D341Med (cell line): ENCODE measurements at regions not wholly inside any gene's neighbourhood (a gene's known extent, or its start where the extent isn't known, plus 50 kb on each side); places are given as distances from the start of the nearest gene placed in this dataset.
"Not testable (repeated sequence)": the region's sequence is repeated elsewhere in the genome, so short reads cannot be mapped to it uniquely, and the experiment has no call there.

Source experiments
- DNase-seq: peaks from one replicate; pipeline ENCODE4 v3.0.0; 2012; ENCODE audit warnings: low spot score

- DNase-seq, result no peak
Measured at GRCh38 chr7:54116956-54117355, 425.2 kb upstream of the VSTM2A start.

GRCh38 chr7:54129035-54129434, 413.1 kb upstream of the VSTM2A start:
- DNase-seq, result no peak

- no peak for DNase-seq
Measured at GRCh38 chr7:54141576-54141975, 400.6 kb upstream of the VSTM2A start.

DNA sequence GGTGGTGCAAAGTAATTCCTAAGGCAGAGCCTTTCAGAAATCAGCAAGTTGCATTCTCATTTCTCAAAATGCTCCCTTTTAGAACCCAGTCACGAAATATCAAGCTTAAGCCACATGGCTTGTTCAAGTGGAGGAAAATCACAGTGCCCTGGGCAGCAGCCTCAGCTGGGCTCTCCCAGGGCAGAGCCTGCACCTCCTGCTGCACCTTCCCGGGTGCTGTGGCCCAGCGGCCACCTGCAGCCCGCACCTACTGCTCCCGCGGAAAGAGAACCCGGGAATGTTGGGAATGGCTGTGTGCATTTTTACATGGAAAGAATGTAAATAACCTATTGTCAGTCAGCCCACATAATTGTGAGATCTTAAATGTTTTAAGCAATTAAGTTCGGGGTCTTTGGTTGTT, 396.5 kb upstream of the VSTM2A start:
- peak; percentile 18 for DNase-seq

GRCh38 chr7:54153462-54153861, 388.7 kb upstream of the VSTM2A start:
- DNase-seq, result no peak

GRCh38 chr7:54159088-54159487, 383.1 kb upstream of the VSTM2A start:
- DNase-seq, result no peak

DNA sequence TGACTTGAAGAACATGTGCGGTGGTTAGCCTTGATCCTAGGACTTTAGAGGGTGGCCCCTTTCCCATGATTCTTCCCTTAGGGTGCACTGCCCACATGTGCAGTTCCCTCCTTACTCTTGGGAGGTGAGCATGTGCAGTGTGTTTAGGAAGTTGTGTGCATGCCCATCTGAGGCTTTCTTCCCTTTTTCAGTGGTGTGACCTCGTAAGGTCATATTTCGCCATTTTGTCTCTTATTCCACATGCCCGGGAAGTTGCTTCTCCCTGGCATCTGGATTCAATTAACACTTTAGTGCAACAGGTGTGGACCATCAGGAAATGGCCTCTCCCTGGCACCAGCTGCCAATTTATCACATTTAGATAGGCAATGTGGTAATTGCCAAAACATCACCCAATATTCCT, 380.6 kb upstream of the VSTM2A start:
- no peak for DNase-seq

DNA sequence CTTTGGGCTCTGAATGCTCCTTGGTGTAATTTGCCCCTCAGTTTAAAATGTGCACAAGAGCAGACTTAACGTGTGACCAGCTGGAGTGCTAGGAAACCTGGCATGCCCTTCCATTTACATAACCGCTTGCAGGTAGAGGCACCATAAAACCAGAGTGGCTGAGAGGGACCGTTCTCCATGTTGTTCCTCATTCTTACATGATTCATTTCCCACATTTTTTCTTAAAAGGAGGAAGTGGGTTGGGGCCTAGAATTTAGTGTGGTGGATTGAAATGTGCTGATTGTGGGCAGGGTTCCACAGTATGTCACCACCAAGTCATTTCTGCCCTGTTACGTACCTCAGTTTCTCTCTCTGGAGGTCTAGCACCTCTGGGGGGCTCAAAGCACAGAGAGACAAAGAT, 375.8 kb upstream of the VSTM2A start:
- no peak for DNase-seq

DNA sequence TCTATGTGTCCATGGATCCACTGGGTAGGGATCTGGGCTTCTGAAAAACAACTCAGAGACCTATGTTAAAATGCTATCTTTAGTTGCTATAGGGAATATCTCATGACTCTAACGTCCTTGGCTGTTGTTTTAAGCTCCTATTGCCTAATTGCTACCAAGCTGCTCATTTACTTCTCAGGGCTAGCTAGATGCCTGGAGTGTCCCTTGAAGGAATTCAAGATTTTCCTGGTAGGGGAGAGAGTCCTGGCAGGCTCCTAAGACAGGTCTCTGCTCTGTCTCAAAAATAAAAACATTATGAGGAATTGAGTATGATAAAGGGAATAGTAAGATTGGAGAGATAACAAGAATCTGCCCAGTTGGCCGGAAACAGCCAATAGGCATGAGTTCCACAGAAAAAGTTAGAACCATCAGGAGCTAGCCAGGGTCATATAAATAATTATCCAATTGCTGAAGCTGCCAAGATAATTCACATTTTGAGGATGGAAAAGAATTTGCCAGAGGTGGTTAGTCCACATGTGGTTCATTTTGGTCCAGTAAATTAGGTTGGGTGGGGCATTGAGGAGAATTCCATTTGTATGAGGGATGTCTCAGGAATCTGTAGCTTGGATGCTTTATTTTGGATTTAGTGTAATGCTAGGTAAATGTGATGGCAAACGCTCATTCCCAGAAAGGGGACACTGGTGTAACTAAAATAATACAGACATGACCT, 362.7 kb upstream of the VSTM2A start:
- DNase-seq, result no peak

- no peak for DNase-seq
Measured at GRCh38 chr7:54180796-54181195, 361.4 kb upstream of the VSTM2A start.

DNA sequence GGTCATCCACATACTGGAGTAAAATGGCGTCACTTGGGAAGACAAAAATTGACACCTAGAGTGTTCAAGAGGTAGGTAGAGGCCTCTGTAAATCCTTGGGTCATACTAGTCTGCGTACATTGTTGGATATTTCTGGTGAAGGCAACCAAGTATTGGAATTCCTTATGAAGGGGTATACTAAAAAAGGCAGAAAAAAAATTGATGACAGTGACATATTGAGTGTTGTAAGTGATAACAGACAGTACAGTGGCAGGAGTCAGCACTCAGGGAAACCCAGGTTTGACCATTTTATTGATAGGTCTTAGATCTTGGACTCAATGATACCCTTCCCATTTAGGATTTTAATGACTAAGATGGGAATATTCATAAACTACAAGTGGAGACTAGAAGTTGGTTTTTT, 359.1 kb upstream of the VSTM2A start:
- DNase-seq, result no peak

DNA sequence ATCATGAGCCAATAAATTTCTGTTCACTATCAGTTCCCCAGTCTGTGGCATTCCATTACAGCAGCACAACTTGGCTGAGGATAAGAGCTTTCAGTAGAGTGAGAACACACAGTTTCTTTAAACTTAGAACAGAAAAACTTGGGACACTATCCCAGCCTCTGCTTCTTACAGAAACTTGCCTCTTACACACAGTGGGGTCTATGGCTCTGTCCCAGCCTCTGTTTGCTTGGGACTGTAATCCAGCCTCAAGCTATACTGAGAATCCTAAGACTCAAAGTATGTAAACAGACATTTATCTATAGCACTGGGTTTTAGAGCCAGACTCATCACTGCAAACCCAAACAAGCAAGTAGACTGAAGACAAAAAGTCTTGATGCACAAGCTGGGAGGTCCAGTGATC, 355.8 kb upstream of the VSTM2A start:
- DNase-seq, result no peak

- no peak for DNase-seq
Measured at GRCh38 chr7:54187886-54188685, 354.1 kb upstream of the VSTM2A start.

GRCh38 chr7:54188843-54189242, 353.3 kb upstream of the VSTM2A start:
- no peak for DNase-seq

- no peak for DNase-seq
Measured at GRCh38 chr7:54189330-54189729, 352.8 kb upstream of the VSTM2A start.

DNA sequence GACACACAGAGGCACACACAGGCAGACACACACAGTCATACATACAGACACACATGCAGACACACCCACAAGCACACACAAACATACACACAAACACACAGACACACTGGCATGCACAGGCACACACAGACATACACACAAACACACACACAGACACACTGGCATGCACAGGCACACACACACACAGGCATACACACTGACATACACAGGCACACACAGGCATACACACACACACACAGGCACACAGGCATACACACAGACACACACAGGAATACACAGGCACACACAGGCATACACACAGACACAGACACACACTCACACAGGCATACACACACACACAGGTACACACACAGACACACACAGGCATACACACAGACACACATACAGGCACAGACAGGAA, 340.7 kb upstream of the VSTM2A start:
- DNase-seq, result no peak

GRCh38 chr7:54215424-54215823, 326.8 kb upstream of the VSTM2A start:
- no peak for DNase-seq

DNA sequence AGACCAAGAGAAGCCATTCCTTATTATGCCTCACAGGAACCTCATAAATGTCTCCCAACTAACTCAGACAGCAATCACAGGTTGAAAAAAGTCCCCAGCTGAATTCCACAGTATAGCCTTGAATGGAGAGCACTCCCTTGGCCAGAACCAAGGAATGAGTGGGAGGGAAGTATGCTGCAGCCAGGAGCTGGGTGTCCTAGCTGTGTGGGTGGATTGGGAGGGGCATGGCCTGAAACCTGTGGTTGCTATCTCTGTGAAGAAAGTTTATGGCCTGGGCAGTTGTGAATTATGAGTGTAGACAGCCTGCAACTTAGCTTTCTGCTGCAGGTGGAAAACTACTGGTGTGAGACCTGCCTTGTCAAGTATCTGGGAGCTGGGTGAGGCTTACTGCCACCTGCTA, 316.1 kb upstream of the VSTM2A start:
- DNase-seq, result not testable (repeated sequence)

GRCh38 chr7:54242776-54243175, 299.4 kb upstream of the VSTM2A start:
- no peak for DNase-seq

DNA sequence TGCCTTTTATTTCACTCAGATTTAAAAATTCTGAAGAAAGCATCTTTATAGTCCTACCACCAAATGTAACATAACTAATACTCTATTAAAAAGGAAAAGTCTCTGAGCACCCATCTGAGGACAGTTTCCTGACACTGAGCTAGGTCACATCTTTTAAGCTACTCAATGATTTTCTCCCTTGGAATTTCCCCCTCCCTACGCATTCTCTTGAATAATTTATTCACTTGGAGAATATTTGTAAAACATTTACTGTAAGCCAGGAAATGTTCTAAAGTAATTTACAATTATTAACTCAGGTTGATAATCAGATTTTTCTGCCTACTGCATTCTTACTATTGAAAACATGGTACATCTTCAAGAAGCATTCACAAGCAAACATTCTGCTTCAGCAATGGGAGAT, 297.2 kb upstream of the VSTM2A start:
- DNase-seq, result no peak

- DNase-seq, result no peak
Measured at GRCh38 chr7:54249686-54250085, 292.5 kb upstream of the VSTM2A start.

- DNase-seq, result no peak
Measured at GRCh38 chr7:54252256-54253035, 289.7 kb upstream of the VSTM2A start.

DNA sequence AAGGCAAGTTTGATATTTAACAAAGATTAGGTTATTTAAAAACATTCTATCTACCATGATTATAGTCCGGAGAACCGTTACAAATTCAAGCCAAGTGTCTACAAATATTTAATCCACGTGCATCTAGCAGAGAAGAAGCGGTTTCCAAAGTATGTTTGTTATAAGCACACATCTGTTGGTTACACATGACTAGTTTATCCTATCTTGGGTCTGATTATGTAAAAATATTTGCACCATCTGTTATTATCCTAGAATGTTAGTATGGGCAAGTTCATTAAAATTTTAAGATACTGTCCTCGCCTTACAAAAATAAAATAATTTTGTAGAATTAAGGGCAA, 289.2 kb upstream of the VSTM2A start:
- no peak for DNase-seq
